H9 (cell line): ENCODE measurements at regions not wholly inside any gene's neighbourhood (a gene's known extent, or its start where the extent isn't known, plus 50 kb on each side); places are given as distances from the start of the nearest gene placed in this dataset.

ENCODE experiments used
- DNase-seq: peaks from one replicate; pipeline ENCODE4 v3.0.0-alpha.2; 2017
- H2AFZ ChIP-seq: one replicate; pipeline ENCODE4 v1.6.1; 2013; ENCODE audit warnings: mild to moderate bottlenecking, low read length, control low read depth, moderate library complexity
- H2AK5ac ChIP-seq: 2 replicates; pipeline ENCODE4 v1.6.1; 2013; ENCODE audit warnings: low read length, control low read depth, mixed read lengths; ENCODE audit not compliant: insufficient read length
- H2BK120ac ChIP-seq: one replicate; pipeline ENCODE4 v1.6.1; 2013; ENCODE audit warnings: low read depth, mild to moderate bottlenecking, low read length, control low read depth, inconsistent platforms; ENCODE audit not compliant: poor library complexity, severe bottlenecking
- H2BK12ac ChIP-seq: 2 replicates; pipeline ENCODE4 v1.6.1; 2013; ENCODE audit warnings: low read length, control low read depth, mixed read lengths, low read depth; ENCODE audit not compliant: insufficient read length
- H2BK15ac ChIP-seq: 2 replicates; pipeline ENCODE4 v1.6.1; 2013; ENCODE audit warnings: low read depth, low read length, control low read depth
- H2BK20ac ChIP-seq: one replicate; pipeline ENCODE4 v1.6.1; 2013; ENCODE audit warnings: low read depth, mild to moderate bottlenecking, low read length, control low read depth, inconsistent platforms; ENCODE audit not compliant: poor library complexity, severe bottlenecking
- H2BK5ac ChIP-seq: 2 replicates; pipeline ENCODE4 v1.6.1; 2013; ENCODE audit warnings: low read length, control low read depth, mixed read lengths; ENCODE audit not compliant: insufficient read length
- H3K14ac ChIP-seq: 2 replicates; pipeline ENCODE4 v1.6.1; 2013; ENCODE audit warnings: low read length, control low read depth; ENCODE audit not compliant: insufficient read depth
- H3K18ac ChIP-seq: 2 replicates; pipeline ENCODE4 v1.6.1; 2013; ENCODE audit warnings: low read depth, mild to moderate bottlenecking, mixed read lengths, low read length, control low read depth; ENCODE audit not compliant: insufficient read length
- H3K23ac ChIP-seq: 2 replicates; pipeline ENCODE4 v1.6.1; 2013; ENCODE audit warnings: low read length, control low read depth, mixed read lengths, low read depth; ENCODE audit not compliant: insufficient read length
- H3K23me2 ChIP-seq: 2 replicates; pipeline ENCODE4 v1.6.1; 2013; ENCODE audit warnings: low read depth, mild to moderate bottlenecking, mixed read lengths, low read length, control low read depth; ENCODE audit not compliant: insufficient read length, poor library complexity, severe bottlenecking
- H3K27ac ChIP-seq: 2 replicates; pipeline ENCODE4 v1.5.1; 2013; ENCODE audit warnings: low read length, control low read depth, mixed read lengths, low read depth; ENCODE audit not compliant: insufficient read length
- H3K27me3 ChIP-seq: 2 replicates; pipeline ENCODE4 v1.6.1; 2013; ENCODE audit warnings: low read length, control low read depth, inconsistent platforms; ENCODE audit not compliant: insufficient read depth
- H3K4ac ChIP-seq: 2 replicates; pipeline ENCODE4 v1.6.1; 2013; ENCODE audit warnings: low read depth, mild to moderate bottlenecking, control low read depth, inconsistent platforms, low read length, moderate library complexity
- H3K4me1 ChIP-seq: 2 replicates; pipeline ENCODE4 v1.6.1; 2013; ENCODE audit warnings: low read length, control low read depth, inconsistent platforms; ENCODE audit not compliant: insufficient read depth
- H3K4me2 ChIP-seq: 2 replicates; pipeline ENCODE4 v1.6.1; 2013; ENCODE audit warnings: low read length, control low read depth, mixed read lengths; ENCODE audit not compliant: insufficient read length, insufficient read depth
- H3K56ac ChIP-seq: 2 replicates; pipeline ENCODE4 v1.6.1; 2013; ENCODE audit warnings: low read depth, mild to moderate bottlenecking, mixed read lengths, low read length, control low read depth; ENCODE audit not compliant: insufficient read length
- H3K79me1 ChIP-seq: 2 replicates; pipeline ENCODE4 v1.6.1; 2013; ENCODE audit warnings: low read depth, mild to moderate bottlenecking, moderate library complexity, low read length, control low read depth, inconsistent platforms; ENCODE audit not compliant: insufficient read depth, poor library complexity, severe bottlenecking
- H3K79me2 ChIP-seq: 2 replicates; pipeline ENCODE4 v1.6.1; 2013; ENCODE audit warnings: low read length, control low read depth, inconsistent platforms; ENCODE audit not compliant: insufficient read depth
- H3K9ac ChIP-seq: 2 replicates; pipeline ENCODE4 v1.6.1; 2013; ENCODE audit warnings: low read length, control low read depth, mixed read lengths; ENCODE audit not compliant: insufficient read length; ENCODE audit errors: extremely low read depth
- H3K9me3 ChIP-seq: one replicate; pipeline ENCODE4 v1.6.1; 2013; ENCODE audit warnings: low read depth, low read length, inconsistent platforms; ENCODE audit not compliant: control insufficient read depth
- H3T11ph ChIP-seq: one replicate; pipeline ENCODE4 v1.6.1; 2013; ENCODE audit warnings: mild to moderate bottlenecking, low read length, control low read depth, inconsistent platforms
- H4K20me1 ChIP-seq: one replicate; pipeline ENCODE4 v1.6.1; 2013; ENCODE audit not compliant: control insufficient read depth, insufficient read length, insufficient read depth
- H4K5ac ChIP-seq: 2 replicates; pipeline ENCODE4 v1.6.1; 2013; ENCODE audit warnings: low read depth, mild to moderate bottlenecking, mixed read lengths, low read length, control low read depth; ENCODE audit not compliant: insufficient read length
- H4K8ac ChIP-seq: replicated peaks from 2 replicates; pipeline ENCODE4 v1.6.1; 2013; ENCODE audit warnings: low read length, control low read depth, mixed read lengths, low read depth; ENCODE audit not compliant: insufficient read length
- H4K91ac ChIP-seq: 2 replicates; pipeline ENCODE4 v1.6.1; 2013; ENCODE audit warnings: low read depth, mild to moderate bottlenecking, moderate library complexity, mixed read lengths, low read length, control low read depth; ENCODE audit not compliant: insufficient read length
- H3K27ac Mint-ChIP-seq, 3 experiments: 2 replicates in 2 of 3; 3 replicates in 1 of 3; pipeline ENCODE4 v1.8.0; 2020 to 2021; ENCODE audit warnings: mixed read lengths in 3 of 3, mild to moderate bottlenecking in 1 of 3, moderate library complexity in 1 of 3
- H3K27me3 Mint-ChIP-seq: 2 replicates; pipeline ENCODE4 v1.8.0; 2021; ENCODE audit warnings: low read depth, mild to moderate bottlenecking, moderate library complexity, mixed read lengths
- H3K36me3 Mint-ChIP-seq, 3 experiments: 2 replicates in 2 of 3; 3 replicates in 1 of 3; pipeline ENCODE4 v1.8.0; 2020 to 2021; ENCODE audit warnings: low read depth in 3 of 3, mixed read lengths in 3 of 3; ENCODE audit not compliant: insufficient read depth in 1 of 3
- H3K4me1 Mint-ChIP-seq, 2 experiments: 2 replicates each; pipeline ENCODE4 v1.8.0; 2020; ENCODE audit warnings: mixed read lengths in 2 of 2
- H3K4me3 Mint-ChIP-seq, 2 experiments: 2 replicates in 1 of 2; 3 replicates in 1 of 2; pipeline ENCODE4 v1.8.0; 2020 to 2021; ENCODE audit warnings: mild to moderate bottlenecking in 2 of 2, mixed read lengths in 2 of 2, moderate library complexity in 1 of 2
- H3K9me3 Mint-ChIP-seq, 2 experiments: 2 replicates in 1 of 2; 3 replicates in 1 of 2; pipeline ENCODE4 v1.8.0; 2020; ENCODE audit warnings: mild to moderate bottlenecking in 2 of 2, mixed read lengths in 2 of 2, moderate library complexity in 1 of 2
- WGBS: extraction: QIAGEN DNeasy Blood & Tissue Kit; methylation state at CpG from one replicate; pipeline ENCODE4 v1.1.7; 2013; ENCODE audit warnings: missing lambda C conversion rate, low lambda C conversion rate, mixed read lengths; ENCODE audit not compliant: insufficient read length; ENCODE audit errors: extremely low coverage; 5-methylcytosine and 5-hydroxymethylcytosine counted together
- TF ChIP-seq, protein P1 (sequence below): fragments of 200-600 bp; sonication (generic); conservative IDR thresholded peaks from 3 replicates; pipeline ENCODE4 v1.8.0; 2021; ENCODE audit warnings: antibody characterized with exemption, mild to moderate bottlenecking

DNA sequence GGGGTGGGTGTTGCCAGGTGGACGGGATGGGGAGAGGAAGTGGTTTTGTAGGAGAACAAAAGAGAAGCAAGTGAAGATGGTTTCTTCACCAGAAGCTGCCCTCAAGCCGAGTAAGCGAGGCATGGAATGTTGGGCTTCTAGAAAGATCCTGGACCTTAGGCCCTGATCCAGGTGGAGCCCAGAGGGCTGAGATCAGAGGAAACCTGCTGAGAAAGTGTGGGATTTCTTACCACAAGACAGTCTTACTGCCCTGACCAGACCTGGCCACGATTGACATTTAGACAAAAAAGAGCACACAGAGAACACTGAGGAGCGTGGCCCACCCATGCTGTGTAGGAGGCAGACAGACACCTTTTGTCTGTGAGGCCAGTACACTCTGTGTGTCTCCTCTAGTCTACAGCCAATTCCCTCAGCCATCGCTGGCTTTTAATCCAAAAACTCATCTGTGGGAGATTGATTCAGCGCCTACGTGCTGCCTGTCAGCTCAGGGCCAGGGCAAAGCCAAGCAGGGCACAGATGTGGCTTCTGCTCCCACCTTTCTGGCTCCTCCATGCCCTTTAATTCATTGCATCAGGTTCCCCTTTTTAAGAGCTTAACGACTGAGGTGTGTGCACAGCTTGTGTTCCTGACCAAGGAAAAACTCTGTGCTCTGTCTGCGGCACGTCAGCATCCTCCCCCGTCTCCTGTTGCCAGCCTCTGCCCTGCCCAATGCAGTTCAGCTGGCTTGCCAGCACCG is 123.3 kb downstream of the AKAP11 start:
- Histone ChIP-seq H3K27ac (no peak overlapping the region), H3K9ac (no peak overlapping the region), H2BK12ac (no peak overlapping the region), H3K18ac (no peak overlapping the region), H3K79me2 (no peaks in the 10 kb centered on the region), H4K91ac (no peak overlapping the region), H2BK20ac (no peak overlapping the region), H2BK120ac (no peak overlapping the region), H3K4ac (no peak overlapping the region), H3K9me3 (no peaks in the 10 kb centered on the region), H4K5ac (no peak overlapping the region), H3K79me1 (no peaks in the 10 kb centered on the region), H3K27me3 (no peaks in the 10 kb centered on the region), H3K23me2 (no peaks in the 10 kb centered on the region), H3T11ph (no peak overlapping the region), H4K8ac (no peak overlapping the region), H3K14ac (no peak overlapping the region), H2BK15ac (no peak overlapping the region), H3K4me2 (no peak overlapping the region), H3K4me1 (no peaks in the 10 kb centered on the region), H2AFZ (no peak overlapping the region), H3K23ac (no peak overlapping the region), H4K20me1 (no peaks in the 10 kb centered on the region), H2BK5ac (no peak overlapping the region), H2AK5ac (no peak overlapping the region), H3K56ac (no peak overlapping the region)
- peaks cover 11 to 12% of the 10 kb centered on the region in 2 experiments for H3K4me1 Mint-ChIP-seq
- no peak overlapping the region for H3K4me3 Mint-ChIP-seq
- no peaks in the 10 kb centered on the region for H3K27me3 Mint-ChIP-seq
- WGBS = no CpG with 5 or more reads among the region's 13 CpGs
- peaks cover 0 to 1% (median 0%) of the 10 kb centered on the region in 3 experiments; a peak in 2 of 7 replicates for H3K36me3 Mint-ChIP-seq
- H3K9me3 Mint-ChIP-seq = no peaks in the 10 kb centered on the region; a peak in 1 of 5 replicates
- no peak overlapping the region for H3K27ac Mint-ChIP-seq
- DNase-seq = no peak
- TF ChIP-seq, protein P1, sequence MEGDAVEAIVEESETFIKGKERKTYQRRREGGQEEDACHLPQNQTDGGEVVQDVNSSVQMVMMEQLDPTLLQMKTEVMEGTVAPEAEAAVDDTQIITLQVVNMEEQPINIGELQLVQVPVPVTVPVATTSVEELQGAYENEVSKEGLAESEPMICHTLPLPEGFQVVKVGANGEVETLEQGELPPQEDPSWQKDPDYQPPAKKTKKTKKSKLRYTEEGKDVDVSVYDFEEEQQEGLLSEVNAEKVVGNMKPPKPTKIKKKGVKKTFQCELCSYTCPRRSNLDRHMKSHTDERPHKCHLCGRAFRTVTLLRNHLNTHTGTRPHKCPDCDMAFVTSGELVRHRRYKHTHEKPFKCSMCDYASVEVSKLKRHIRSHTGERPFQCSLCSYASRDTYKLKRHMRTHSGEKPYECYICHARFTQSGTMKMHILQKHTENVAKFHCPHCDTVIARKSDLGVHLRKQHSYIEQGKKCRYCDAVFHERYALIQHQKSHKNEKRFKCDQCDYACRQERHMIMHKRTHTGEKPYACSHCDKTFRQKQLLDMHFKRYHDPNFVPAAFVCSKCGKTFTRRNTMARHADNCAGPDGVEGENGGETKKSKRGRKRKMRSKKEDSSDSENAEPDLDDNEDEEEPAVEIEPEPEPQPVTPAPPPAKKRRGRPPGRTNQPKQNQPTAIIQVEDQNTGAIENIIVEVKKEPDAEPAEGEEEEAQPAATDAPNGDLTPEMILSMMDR = no peak
